A673 (cell line): ENCODE measurements at regions not wholly inside any gene's neighbourhood (a gene's known extent, or its start where the extent isn't known, plus 50 kb on each side); places are given as distances from the start of the nearest gene placed in this dataset.

Experiments
- BruUV-seq: library from RNA; stranded (reverse); fragments of 400-500 nt; replicated peaks from 2 replicates; lab custom pipeline; 2021; lab: Mats Ljungman, UMichigan
- CTCF ChIA-PET: fragments of 300-600 bp; sonication (Branson Sonifier 250); formaldehyde crosslinking; loops from one replicate; lab custom pipeline; 2022; ENCODE audit warnings: antibody characterized with exemption; lab: Charles Lee
- POLR2A ChIA-PET: fragments of 300-600 bp; sonication (Branson Sonifier 250); formaldehyde crosslinking; loops from one replicate; lab custom pipeline; 2022; ENCODE audit warnings: antibody characterized with exemption; ENCODE audit not compliant: low non-redundant PET; lab: Charles Lee
- DNase-seq: peaks from one replicate; pipeline ENCODE4 v3.0.0-alpha.2; 2015; ENCODE audit warnings: low spot score
- H3K27ac ChIP-seq: fragments of 200-600 bp; sonication (generic); 2 replicates; pipeline ENCODE4 v1.5.1; 2016; ENCODE audit warnings: mixed run types, low read depth, mild to moderate bottlenecking, mixed read lengths, antibody characterized with exemption, low read length; ENCODE audit not compliant: poor library complexity, severe bottlenecking
- H3K27me3 ChIP-seq: fragments of 200-600 bp; sonication (generic); replicated peaks from 2 replicates; pipeline ENCODE4 v1.6.1; 2017; ENCODE audit warnings: mixed run types, low read depth, mild to moderate bottlenecking, mixed read lengths, antibody characterized with exemption, low read length; ENCODE audit not compliant: insufficient read depth, poor library complexity
- H3K36me3 ChIP-seq: fragments of 200-600 bp; sonication (generic); 2 replicates; pipeline ENCODE4 v1.6.1; 2016; ENCODE audit warnings: mixed run types, mild to moderate bottlenecking, mixed read lengths, antibody characterized with exemption, low read length; ENCODE audit not compliant: insufficient read depth, poor library complexity, severe bottlenecking
- H3K4me1 ChIP-seq: fragments of 200-600 bp; sonication (generic); 2 replicates; pipeline ENCODE4 v1.6.1; 2017; ENCODE audit warnings: mixed run types, mild to moderate bottlenecking, mixed read lengths, antibody characterized with exemption, low read length; ENCODE audit not compliant: insufficient read depth, poor library complexity, severe bottlenecking
- H3K4me3 ChIP-seq: fragments of 200-600 bp; sonication (generic); 2 replicates; pipeline ENCODE4 v1.5.1; 2016; ENCODE audit warnings: low read depth, mixed run types, mild to moderate bottlenecking, mixed read lengths, low read length; ENCODE audit not compliant: poor library complexity, severe bottlenecking
- H3K9me3 ChIP-seq: fragments of 200-600 bp; sonication (generic); 2 replicates; pipeline ENCODE4 v1.6.1; 2016; ENCODE audit warnings: mixed run types, low read depth, mild to moderate bottlenecking, mixed read lengths, antibody characterized with exemption, low read length; ENCODE audit not compliant: poor library complexity, severe bottlenecking
- EZH2 ChIP-seq: fragments of 200-600 bp; sonication (generic); IDR thresholded peaks from 2 replicates; pipeline ENCODE4 v1.6.1; 2017; ENCODE audit warnings: borderline replicate concordance, low read depth, mild to moderate bottlenecking, mixed read lengths, antibody characterized with exemption, low read length; ENCODE audit not compliant: poor library complexity, severe bottlenecking
- intact Hi-C: fragments of 100-400 bp; cut with micrococcal nuclease; formaldehyde crosslinking; loops from one replicate; pipeline ENCODE4 v1.10.0; 2022; ENCODE audit not compliant: unreplicated experiment
- TF ChIP-seq, protein P1 (sequence below): fragments of 300-800, 200-600 bp; sonication (generic); conservative IDR thresholded peaks from 2 replicates; pipeline ENCODE4 v1.5.1; 2017; ENCODE audit warnings: low read depth, mild to moderate bottlenecking, antibody characterized with exemption, low read length, moderate library complexity, mixed read lengths

DNA sequence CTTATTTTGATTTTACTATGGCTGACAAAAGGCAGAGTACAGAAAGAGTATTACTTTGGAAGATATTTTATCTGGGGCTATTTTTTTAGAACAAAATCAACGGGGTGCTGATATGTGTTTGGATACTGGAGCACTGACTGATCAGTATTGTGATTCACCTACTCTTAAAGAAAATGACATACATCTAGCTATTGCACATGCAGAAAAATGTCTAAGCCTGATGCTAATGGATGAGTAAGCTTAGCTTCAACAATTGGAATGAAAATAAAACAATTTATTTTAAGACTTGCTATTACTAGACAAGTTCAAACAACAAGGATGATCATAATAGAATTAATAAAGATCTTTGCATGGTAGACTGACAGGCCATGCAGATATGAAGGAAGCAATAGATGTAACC, 262.0 kb downstream of the PPP1R2C start:
- Histone ChIP-seq H3K27me3 (no peaks in the 10 kb centered on the region), H3K9me3 (no peaks in the 10 kb centered on the region), H3K4me1 (no peaks in the 10 kb centered on the region), H3K4me3 (no peak overlapping the region), H3K36me3 (no peaks in the 10 kb centered on the region), H3K27ac (no peak overlapping the region)
- no peak for DNase-seq
- BruUV-seq, result no TSS peak
- TF ChIP-seq, protein P1, sequence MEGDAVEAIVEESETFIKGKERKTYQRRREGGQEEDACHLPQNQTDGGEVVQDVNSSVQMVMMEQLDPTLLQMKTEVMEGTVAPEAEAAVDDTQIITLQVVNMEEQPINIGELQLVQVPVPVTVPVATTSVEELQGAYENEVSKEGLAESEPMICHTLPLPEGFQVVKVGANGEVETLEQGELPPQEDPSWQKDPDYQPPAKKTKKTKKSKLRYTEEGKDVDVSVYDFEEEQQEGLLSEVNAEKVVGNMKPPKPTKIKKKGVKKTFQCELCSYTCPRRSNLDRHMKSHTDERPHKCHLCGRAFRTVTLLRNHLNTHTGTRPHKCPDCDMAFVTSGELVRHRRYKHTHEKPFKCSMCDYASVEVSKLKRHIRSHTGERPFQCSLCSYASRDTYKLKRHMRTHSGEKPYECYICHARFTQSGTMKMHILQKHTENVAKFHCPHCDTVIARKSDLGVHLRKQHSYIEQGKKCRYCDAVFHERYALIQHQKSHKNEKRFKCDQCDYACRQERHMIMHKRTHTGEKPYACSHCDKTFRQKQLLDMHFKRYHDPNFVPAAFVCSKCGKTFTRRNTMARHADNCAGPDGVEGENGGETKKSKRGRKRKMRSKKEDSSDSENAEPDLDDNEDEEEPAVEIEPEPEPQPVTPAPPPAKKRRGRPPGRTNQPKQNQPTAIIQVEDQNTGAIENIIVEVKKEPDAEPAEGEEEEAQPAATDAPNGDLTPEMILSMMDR, result no peak
- no peak for TF ChIP-seq EZH2
- ChIA-PET POLR2A (no interaction called here), CTCF (no interaction called here)
- intact Hi-C loops, result no loop called here

DNA sequence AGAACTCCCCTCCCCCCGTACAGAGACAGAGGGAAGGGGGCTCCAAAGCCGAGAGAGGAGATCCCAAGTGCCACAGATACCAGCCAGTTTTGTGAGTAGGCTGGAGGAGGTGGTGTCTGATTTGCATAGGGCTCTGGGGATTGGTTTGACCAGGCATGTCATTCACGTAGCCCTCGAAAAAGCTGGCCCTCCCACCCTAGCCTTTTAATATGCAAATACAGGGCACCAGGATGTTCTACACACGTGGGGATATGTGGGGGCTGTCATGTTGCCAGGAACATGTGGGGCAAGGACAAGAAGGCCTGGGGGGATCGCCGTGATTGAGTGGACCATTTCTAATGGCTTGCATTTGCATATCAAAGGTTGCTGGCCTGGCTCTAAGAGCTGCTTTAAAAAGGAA, 272.9 kb downstream of the PPP1R2C start:
- intact Hi-C loops, result no loop called here
- no peak for DNase-seq

DNA sequence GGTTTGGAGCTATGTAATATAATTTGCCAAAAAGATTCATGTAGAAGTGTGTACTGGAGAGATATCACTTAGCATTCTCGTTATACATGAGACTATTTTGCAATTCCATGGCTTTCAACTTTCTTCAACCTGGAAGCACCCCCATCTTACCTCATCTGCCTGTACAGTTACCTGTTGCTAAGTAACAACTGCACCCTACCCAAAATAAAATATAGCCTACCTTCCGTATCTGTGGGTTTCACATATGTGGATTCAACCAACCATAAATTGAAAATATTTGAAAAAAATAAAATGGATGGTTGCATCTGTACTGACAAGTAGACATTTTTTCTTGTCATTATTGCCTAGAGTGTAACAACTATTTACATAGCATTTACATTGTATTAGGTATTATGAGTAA, 278.3 kb downstream of the PPP1R2C start:
- Histone ChIP-seq H3K27ac (no peak overlapping the region), H3K4me3 (no peak overlapping the region), H3K27me3 (no peaks in the 10 kb centered on the region), H3K4me1 (no peaks in the 10 kb centered on the region), H3K36me3 (no peaks in the 10 kb centered on the region), H3K9me3 (no peaks in the 10 kb centered on the region)
- no peak for DNase-seq
- BruUV-seq, result no TSS peak
- ChIA-PET POLR2A (no interaction called here), CTCF (no interaction called here)
- intact Hi-C loops, result no loop called here
- TF ChIP-seq, protein P1, result no peak
- no peak for TF ChIP-seq EZH2

More for the DNA sequence above, 272.9 kb downstream of the PPP1R2C start:
- no peaks in the 10 kb centered on the region for H3K4me1 ChIP-seq
- no peaks in the 10 kb centered on the region for H3K36me3 ChIP-seq
- POLR2A ChIA-PET, result no interaction called here
- H3K4me3 ChIP-seq, result no peak overlapping the region
- no peak overlapping the region for H3K27ac ChIP-seq
- no peaks in the 10 kb centered on the region for H3K9me3 ChIP-seq
- H3K27me3 ChIP-seq, result no peaks in the 10 kb centered on the region
- CTCF ChIA-PET, result no interaction called here
- no peak for TF ChIP-seq EZH2
- TF ChIP-seq, protein P1, result no peak
- no TSS peak for BruUV-seq
